Karpas-422 (cell line): ENCODE measurements at regions not wholly inside any gene's neighbourhood (a gene's known extent, or its start where the extent isn't known, plus 50 kb on each side); places are given as distances from the start of the nearest gene placed in this dataset.
"Not testable (repeated sequence)": the region's sequence is repeated elsewhere in the genome, so short reads cannot be mapped to it uniquely, and the experiment has no call there.

Experiments
- DNase-seq: peaks from one replicate; pipeline ENCODE4 v3.0.0-alpha.2; 2015
- H2AFZ ChIP-seq: fragments of 200-600 bp; sonication (generic); 2 replicates; pipeline ENCODE4 v1.6.1; 2014; ENCODE audit warnings: antibody characterized with exemption, low read length, mixed read lengths
- H3K27ac ChIP-seq: fragments of 200-600 bp; sonication (generic); 2 replicates; pipeline ENCODE4 v1.5.1; 2014; ENCODE audit warnings: mild to moderate bottlenecking, low read length, moderate library complexity
- H3K27me3 ChIP-seq: fragments of 200-600 bp; sonication (generic); 2 replicates; pipeline ENCODE4 v1.6.1; 2014; ENCODE audit warnings: low read length, mixed read lengths
- H3K36me3 ChIP-seq: fragments of 200-600 bp; sonication (generic); 2 replicates; pipeline ENCODE4 v1.6.1; 2014; ENCODE audit warnings: low read length, mixed read lengths; ENCODE audit not compliant: insufficient read depth
- H3K4me1 ChIP-seq: fragments of 200-600 bp; sonication (generic); 2 replicates; pipeline ENCODE4 v1.6.1; 2014; ENCODE audit warnings: mild to moderate bottlenecking, low read length, mixed read lengths
- H3K4me2 ChIP-seq: fragments of 200-600 bp; sonication (generic); 2 replicates; pipeline ENCODE4 v1.6.1; 2014; ENCODE audit warnings: low read length, low read depth, mild to moderate bottlenecking; ENCODE audit not compliant: poor library complexity, severe bottlenecking
- H3K4me3 ChIP-seq: fragments of 200-600 bp; sonication (generic); 2 replicates; pipeline ENCODE4 v1.5.1; 2014; ENCODE audit warnings: mild to moderate bottlenecking, antibody characterized with exemption, low read length, mixed read lengths
- H3K79me2 ChIP-seq: fragments of 200-600 bp; sonication (generic); 2 replicates; pipeline ENCODE4 v1.6.1; 2014; ENCODE audit warnings: mild to moderate bottlenecking, low read length, mixed read lengths
- H3K9ac ChIP-seq: fragments of 200-600 bp; sonication (generic); 2 replicates; pipeline ENCODE4 v1.6.0; 2014; ENCODE audit warnings: low read length
- H3K9me2 ChIP-seq: fragments of 200-600 bp; sonication (generic), shearing (Covaris generic); replicated peaks from 2 replicates; pipeline ENCODE4 v1.6.0; 2014; ENCODE audit warnings: mild to moderate bottlenecking, low read length, moderate library complexity; ENCODE audit not compliant: insufficient read depth
- H3K9me3 ChIP-seq: fragments of 300-700, 200-600 bp; sonication (generic); 2 replicates; pipeline ENCODE4 v1.6.1; 2014; ENCODE audit warnings: low read length, mixed read lengths
- H4K20me1 ChIP-seq: fragments of 200-600 bp; sonication (generic); 2 replicates; pipeline ENCODE4 v1.6.1; 2014; ENCODE audit warnings: mild to moderate bottlenecking, antibody characterized with exemption, low read length, low read depth; ENCODE audit not compliant: insufficient read depth

- H3K4me1 ChIP-seq, H3K36me3 ChIP-seq, H3K79me2 ChIP-seq, H2AFZ ChIP-seq, H3K9me2 ChIP-seq, H3K27me3 ChIP-seq, H3K9me3 ChIP-seq, DNase-seq, H3K4me3 ChIP-seq, H3K9ac ChIP-seq, H3K27ac ChIP-seq, H4K20me1 ChIP-seq, H3K4me2 ChIP-seq: not testable (repeated sequence)
Measured at GRCh38 chr16:33731167-33731566, 271.8 kb downstream of the TP53TG3F start.

- H3K27me3 ChIP-seq: not testable (repeated sequence)
Measured at GRCh38 chr16:33734650-33735049, 275.2 kb downstream of the TP53TG3F start.

GRCh38 chr16:33766869-33767765, 307.7 kb downstream of the TP53TG3F start:
- not testable (repeated sequence) for H4K20me1 ChIP-seq, H3K36me3 ChIP-seq, H3K9me2 ChIP-seq, H3K27me3 ChIP-seq, H3K4me3 ChIP-seq, H3K27ac ChIP-seq, H2AFZ ChIP-seq, H3K79me2 ChIP-seq, DNase-seq, H3K4me1 ChIP-seq, H3K4me2 ChIP-seq, H3K9ac ChIP-seq, H3K9me3 ChIP-seq

More at GRCh38 chr16:33734650-33735049, 275.2 kb downstream of the TP53TG3F start:
- H3K4me2 ChIP-seq, H3K9me3 ChIP-seq, H3K36me3 ChIP-seq, H3K4me1 ChIP-seq, H3K27ac ChIP-seq, H3K9me2 ChIP-seq, H3K9ac ChIP-seq, H2AFZ ChIP-seq, H4K20me1 ChIP-seq, H3K4me3 ChIP-seq, H3K79me2 ChIP-seq: not testable (repeated sequence)
- DNase-seq: peak; percentile 40

GRCh38 chr16:33768710-33769109, 309.3 kb downstream of the TP53TG3F start:
- not testable (repeated sequence) for H3K9ac ChIP-seq, H3K9me2 ChIP-seq, H3K9me3 ChIP-seq, H3K4me3 ChIP-seq, H3K4me2 ChIP-seq, H4K20me1 ChIP-seq, H3K4me1 ChIP-seq, DNase-seq, H2AFZ ChIP-seq, H3K79me2 ChIP-seq, H3K36me3 ChIP-seq, H3K27me3 ChIP-seq, H3K27ac ChIP-seq

GRCh38 chr16:33769180-33769846, 309.9 kb downstream of the TP53TG3F start:
- not testable (repeated sequence) for H3K9ac ChIP-seq, H3K79me2 ChIP-seq, H3K4me3 ChIP-seq, H2AFZ ChIP-seq, DNase-seq, H3K9me2 ChIP-seq, H3K9me3 ChIP-seq, H3K4me1 ChIP-seq, H3K36me3 ChIP-seq, H4K20me1 ChIP-seq, H3K4me2 ChIP-seq, H3K27ac ChIP-seq, H3K27me3 ChIP-seq

GRCh38 chr16:33770478-33770877, 311.1 kb downstream of the TP53TG3F start:
- not testable (repeated sequence) for H3K4me2 ChIP-seq, H3K27ac ChIP-seq, H3K4me1 ChIP-seq, H3K9me3 ChIP-seq, H4K20me1 ChIP-seq, H3K4me3 ChIP-seq, DNase-seq, H2AFZ ChIP-seq, H3K27me3 ChIP-seq, H3K9ac ChIP-seq, H3K9me2 ChIP-seq, H3K79me2 ChIP-seq, H3K36me3 ChIP-seq

GRCh38 chr16:33771211-33771610, 311.8 kb downstream of the TP53TG3F start:
- H3K36me3 ChIP-seq, H3K4me2 ChIP-seq, H3K9ac ChIP-seq, H3K79me2 ChIP-seq, H3K4me1 ChIP-seq, H3K27me3 ChIP-seq, H3K27ac ChIP-seq, DNase-seq, H3K4me3 ChIP-seq, H2AFZ ChIP-seq, H3K9me2 ChIP-seq, H4K20me1 ChIP-seq, H3K9me3 ChIP-seq: not testable (repeated sequence)

GRCh38 chr16:33773966-33774365, 314.6 kb downstream of the TP53TG3F start:
- not testable (repeated sequence) for H2AFZ ChIP-seq, H3K9me2 ChIP-seq, H3K9me3 ChIP-seq, DNase-seq, H3K27me3 ChIP-seq, H3K4me1 ChIP-seq, H3K27ac ChIP-seq, H3K36me3 ChIP-seq, H3K79me2 ChIP-seq, H3K4me3 ChIP-seq, H3K9ac ChIP-seq, H4K20me1 ChIP-seq, H3K4me2 ChIP-seq
